ENCODE measurements at regions not wholly inside any gene's neighbourhood (a gene's known extent, or its start where the extent isn't known, plus 50 kb on each side); places are given as distances from the start of the nearest gene placed in this dataset.

DNA sequence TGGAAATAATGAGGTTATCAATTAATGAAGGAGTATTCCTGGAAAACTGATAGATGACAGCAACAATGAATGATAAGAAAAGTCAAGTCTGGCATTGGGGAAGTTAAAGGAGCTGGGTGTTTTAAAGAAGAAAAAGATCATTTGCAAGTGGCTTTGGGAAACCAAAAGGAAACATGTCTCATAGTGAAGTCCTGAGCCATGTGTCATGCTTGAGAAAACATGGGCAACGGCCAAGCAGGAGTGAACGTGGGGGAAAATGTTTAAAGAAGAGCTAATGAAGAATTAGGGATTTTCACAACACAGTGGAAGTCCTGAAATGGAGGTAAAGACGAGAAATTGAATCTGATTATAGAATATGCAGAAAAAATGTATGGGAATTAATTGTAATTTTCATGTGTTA is 1383.2 kb upstream of the CELF2 start:
- DNase-seq: no peak
- intact Hi-C loops (cut with DNase I): no loop called here
- no peak for ATAC-seq (ENCODE audit: poor library complexity)

- intact Hi-C loops (cut with DNase I): no loop called here
- ATAC-seq (ENCODE audit: poor library complexity) (no peak), DNase-seq (no peak)
These were observed 1382.0 kb upstream of the CELF2 start for GRCh38 chr10:9635691-9636090.

DNA sequence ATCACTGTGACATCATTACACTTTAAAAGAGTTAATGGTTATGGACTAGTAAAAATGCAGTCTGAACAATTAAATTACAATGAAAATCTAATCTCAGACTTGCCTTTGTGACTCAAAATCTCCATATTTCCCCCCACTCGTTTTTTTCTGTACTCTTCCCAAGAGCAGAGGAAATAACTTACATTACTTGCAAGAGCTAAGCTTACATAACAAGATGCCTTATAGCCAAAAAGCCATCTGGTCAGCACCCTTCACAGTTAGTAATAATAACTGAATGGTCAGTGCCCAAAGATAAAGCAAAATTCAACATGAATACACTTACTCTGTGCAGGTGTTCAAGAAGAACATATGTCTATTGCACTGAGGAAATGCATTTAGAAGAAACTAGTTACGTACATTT is 1381.5 kb upstream of the CELF2 start:
- DNase-seq (no peak), ATAC-seq (ENCODE audit: poor library complexity) (no peak)
- intact Hi-C loops (cut with DNase I): no loop called here

GRCh38 chr10:9643782-9644181 is 1373.9 kb upstream of the CELF2 start:
- DNase-seq: no peak
- intact Hi-C loops (cut with DNase I): no loop called here
- no peak for ATAC-seq (ENCODE audit: poor library complexity)

DNA sequence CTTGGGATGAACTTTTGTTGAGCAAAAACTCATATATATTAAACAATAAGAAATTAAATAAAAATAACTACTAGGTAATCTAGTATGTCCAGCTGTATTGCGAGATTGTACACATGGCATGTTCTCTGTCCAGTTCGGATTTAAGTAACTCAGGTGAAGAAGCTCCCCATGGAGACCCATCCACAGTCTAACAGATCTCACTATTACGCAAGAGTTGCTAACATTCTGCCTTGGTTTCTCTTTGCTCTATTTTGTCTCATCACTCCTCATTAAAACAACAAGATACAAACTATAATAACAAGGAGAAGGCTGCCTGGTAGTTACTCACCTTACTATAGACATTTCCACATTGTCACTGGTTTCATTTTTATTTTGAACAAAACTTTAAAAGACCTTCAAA is 1372.3 kb upstream of the CELF2 start:
- no peak for DNase-seq
- no peak for ATAC-seq (ENCODE audit: poor library complexity)
- intact Hi-C loops (cut with DNase I): no loop called here

- intact Hi-C loops (cut with DNase I): no loop called here
- DNase-seq (no peak), ATAC-seq (ENCODE audit: poor library complexity) (no peak)
These were observed 1371.6 kb upstream of the CELF2 start for GRCh38 chr10:9645928-9646600.

GRCh38 chr10:9654261-9654660 is 1363.4 kb upstream of the CELF2 start:
- intact Hi-C loops (cut with DNase I): no loop called here
- DNase-seq (no peak), ATAC-seq (ENCODE audit: poor library complexity) (no peak)

DNA sequence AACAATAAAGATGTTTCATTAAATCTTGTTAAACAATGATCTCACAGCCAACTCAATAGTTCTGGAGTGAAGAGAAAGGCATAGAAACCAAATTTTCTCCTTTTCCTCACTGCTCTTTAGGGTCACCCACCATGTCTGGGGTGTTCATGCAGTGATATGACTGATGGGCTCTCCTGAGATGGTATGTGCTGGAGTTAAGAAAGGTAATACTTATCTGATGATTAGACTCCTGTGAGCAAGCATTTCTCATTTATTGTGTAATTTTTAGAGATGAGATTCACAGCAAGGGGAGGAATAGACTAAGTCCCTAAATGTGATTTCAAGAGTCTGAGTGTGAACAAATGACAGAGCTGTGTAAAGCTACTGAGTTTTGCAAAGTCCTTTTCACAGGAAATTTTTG is 1361.3 kb upstream of the CELF2 start:
- intact Hi-C loops (cut with DNase I): no loop called here
- no peak for ATAC-seq (ENCODE audit: poor library complexity)
- no peak for DNase-seq

DNA sequence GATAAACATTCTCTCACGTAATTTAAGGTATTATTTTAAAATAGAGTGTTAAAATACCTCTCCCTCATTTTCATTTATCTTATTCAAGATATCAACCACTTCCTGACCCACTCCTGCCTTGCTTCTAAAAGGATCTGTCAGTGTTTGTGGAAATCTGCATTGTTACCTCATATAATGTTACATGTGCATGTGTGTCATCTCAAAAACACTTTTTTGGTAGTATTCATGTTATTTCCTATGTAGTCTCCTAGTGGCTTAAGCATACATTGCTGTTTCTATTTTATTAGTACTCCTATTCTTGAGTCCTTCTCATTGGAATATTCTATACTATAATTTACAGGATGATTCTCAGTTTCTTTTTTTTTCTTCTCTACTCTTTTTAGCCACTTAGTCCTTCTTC is 1360.7 kb upstream of the CELF2 start:
- intact Hi-C loops (cut with DNase I): no loop called here
- DNase-seq (no peak), ATAC-seq (ENCODE audit: poor library complexity) (no peak)

- intact Hi-C loops (cut with DNase I): no loop called here
- ATAC-seq (ENCODE audit: poor library complexity) (no peak), DNase-seq (no peak)
These were observed 1360.1 kb upstream of the CELF2 start for GRCh38 chr10:9657530-9657929.

DNA sequence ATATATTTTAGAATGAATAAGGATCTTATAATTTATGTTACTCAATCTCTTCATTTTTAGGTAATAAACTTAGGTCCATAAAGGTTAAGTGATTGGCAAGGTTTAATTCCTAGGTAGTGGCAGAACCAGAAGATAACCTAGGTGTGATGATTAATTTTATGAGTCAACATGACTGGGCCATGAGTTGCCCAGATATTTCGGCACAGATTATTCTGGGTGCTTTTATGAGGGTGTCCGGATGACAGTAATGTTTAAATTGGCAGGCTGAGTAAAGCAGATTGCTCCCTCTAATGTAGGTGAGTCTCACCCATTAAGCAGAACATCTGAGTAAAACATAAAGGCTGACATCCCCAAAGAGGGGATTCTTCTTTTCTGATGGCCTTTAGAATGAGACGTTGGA is 1349.3 kb upstream of the CELF2 start:
- ATAC-seq (ENCODE audit: poor library complexity) (no peak), DNase-seq (no peak)
- intact Hi-C loops (cut with DNase I): no loop called here

- intact Hi-C loops (cut with DNase I): no loop called here
- ATAC-seq (ENCODE audit: poor library complexity): no peak
- DNase-seq: no peak
These were observed 1346.8 kb upstream of the CELF2 start for GRCh38 chr10:9670911-9671310.

DNA sequence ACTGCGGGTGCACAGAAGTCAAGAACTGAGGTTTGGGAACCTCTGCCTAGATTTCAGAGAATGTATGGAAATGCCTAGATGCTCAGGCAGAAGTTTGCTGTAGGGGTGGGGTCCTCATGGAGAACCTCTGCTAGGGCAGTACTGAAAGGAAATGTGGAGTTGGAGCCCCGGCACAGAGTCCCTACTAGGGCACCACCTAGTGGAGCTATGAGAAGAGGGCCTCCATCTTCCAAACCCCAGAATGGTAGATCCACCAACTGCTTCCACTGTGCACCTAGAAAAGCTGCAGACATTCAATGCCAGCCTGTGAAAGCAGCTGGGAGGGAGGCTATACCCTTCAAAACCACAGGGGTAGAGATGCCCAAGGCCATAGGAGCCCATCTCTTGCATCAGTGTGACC is 1336.0 kb upstream of the CELF2 start:
- intact Hi-C loops (cut with DNase I): no loop called here
- no peak for DNase-seq
- ATAC-seq (ENCODE audit: poor library complexity): no peak

GRCh38 chr10:9682802-9683201 is 1334.9 kb upstream of the CELF2 start:
- no peak for ATAC-seq (ENCODE audit: poor library complexity)
- no peak for DNase-seq
- intact Hi-C loops (cut with DNase I): no loop called here

DNA sequence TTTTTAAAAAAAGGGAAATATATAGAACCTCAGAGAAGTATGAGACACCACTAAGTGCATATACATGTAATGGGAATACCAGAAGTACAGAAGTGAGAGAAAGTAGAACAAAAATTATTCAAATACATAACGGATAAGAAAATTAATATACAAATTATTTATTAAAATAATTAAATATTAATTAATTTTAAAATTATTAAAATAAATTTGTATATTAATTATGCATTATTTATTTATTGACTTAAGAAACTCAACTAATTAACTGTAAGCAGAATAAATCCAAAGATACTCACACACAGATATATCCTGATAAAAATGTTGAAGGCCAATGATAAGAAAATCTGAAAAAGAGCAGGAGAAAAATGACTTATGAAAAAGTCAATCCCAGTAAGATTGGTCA is 1333.5 kb upstream of the CELF2 start:
- intact Hi-C loops (cut with DNase I): no loop called here
- no peak for ATAC-seq (ENCODE audit: poor library complexity)
- DNase-seq: no peak

- ATAC-seq (ENCODE audit: poor library complexity): no peak
- intact Hi-C loops (cut with DNase I): no loop called here
- no peak for DNase-seq
These were observed 1332.1 kb upstream of the CELF2 start for GRCh38 chr10:9685596-9685995.

DNA sequence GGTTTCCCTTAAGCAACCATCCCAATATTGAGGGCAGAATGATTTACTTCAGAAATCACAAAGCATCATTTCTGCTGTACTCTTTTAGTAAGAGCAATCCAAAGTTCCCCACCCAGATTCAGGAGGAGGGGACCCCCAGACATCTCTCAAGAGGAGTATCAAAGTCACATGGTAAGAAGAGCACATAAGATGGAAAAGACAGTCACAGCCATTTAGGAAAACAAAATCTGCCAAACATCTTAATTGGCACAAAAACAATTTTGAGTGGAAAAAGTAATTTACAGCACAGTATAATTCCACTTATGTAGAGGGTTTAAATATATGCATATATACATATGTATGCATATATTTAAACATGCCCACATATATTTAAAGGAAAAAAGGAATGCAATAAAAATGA is 1329.0 kb upstream of the CELF2 start:
- ATAC-seq (ENCODE audit: poor library complexity) (no peak), DNase-seq (no peak)
- intact Hi-C loops (cut with DNase I): no loop called here

DNA sequence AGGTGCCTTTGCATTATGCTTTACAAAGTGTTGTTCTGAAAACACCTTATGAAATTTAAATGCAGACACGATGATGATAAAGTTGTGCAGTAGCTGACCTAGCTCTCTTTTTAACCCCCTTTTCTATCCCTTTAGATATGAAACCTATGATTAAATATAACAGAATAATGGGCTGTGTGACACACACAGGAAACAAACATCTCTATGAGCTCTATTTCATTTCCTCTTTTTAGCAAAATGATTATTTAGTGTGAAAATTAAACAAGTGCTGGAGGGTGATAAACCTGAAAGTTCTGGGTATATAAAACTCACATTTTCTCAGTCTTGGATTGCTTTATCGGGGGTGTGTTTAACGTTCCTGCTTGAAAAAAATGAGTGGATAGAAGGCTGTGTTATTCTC is 1310.5 kb upstream of the CELF2 start:
- no peak for ATAC-seq (ENCODE audit: poor library complexity)
- intact Hi-C loops (cut with DNase I): no loop called here
- no peak for DNase-seq

GRCh38 chr10:9709849-9710248 is 1307.8 kb upstream of the CELF2 start:
- intact Hi-C loops (cut with DNase I): no loop called here
- no peak for ATAC-seq (ENCODE audit: poor library complexity)
- DNase-seq: no peak

DNA sequence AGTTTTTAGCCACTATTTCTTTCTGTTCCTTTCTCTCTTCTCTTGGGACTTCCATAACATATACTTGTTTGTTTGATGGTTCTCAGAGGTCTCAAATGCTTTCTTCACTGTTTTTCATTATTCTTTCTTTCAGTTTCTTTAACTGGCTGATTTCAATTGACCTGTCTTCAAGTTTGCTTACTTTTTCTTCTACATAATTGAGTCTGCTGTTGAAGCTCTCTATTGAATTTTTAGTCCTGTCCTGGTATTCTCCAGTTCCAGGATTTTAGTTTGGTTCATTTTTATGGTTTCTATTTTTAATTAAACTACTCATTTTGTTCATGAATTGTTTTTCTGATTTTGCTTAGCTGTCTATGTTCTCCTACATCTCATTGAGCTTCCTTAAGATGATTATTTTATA is 1305.3 kb upstream of the CELF2 start:
- intact Hi-C loops (cut with DNase I): no loop called here
- no peak for ATAC-seq (ENCODE audit: poor library complexity)
- no peak for DNase-seq

GRCh38 chr10:9719246-9719645 is 1298.4 kb upstream of the CELF2 start:
- DNase-seq (no peak), ATAC-seq (ENCODE audit: poor library complexity) (no peak)
- intact Hi-C loops (cut with DNase I): no loop called here
